HG02623 (cell line): ENCODE measurements at regions not wholly inside any gene's neighbourhood (a gene's known extent, or its start where the extent isn't known, plus 50 kb on each side); places are given as distances from the start of the nearest gene placed in this dataset.
"Not testable (repeated sequence)": the region's sequence is repeated elsewhere in the genome, so short reads cannot be mapped to it uniquely, and the experiment has no call there.

Experiments used
- ATAC-seq: cut with Tn5 transposase; IDR thresholded peaks from one replicate; pipeline ENCODE4 v1.9.1; 2021; ENCODE audit warnings: moderate library complexity; ENCODE audit not compliant: unreplicated experiment

DNA sequence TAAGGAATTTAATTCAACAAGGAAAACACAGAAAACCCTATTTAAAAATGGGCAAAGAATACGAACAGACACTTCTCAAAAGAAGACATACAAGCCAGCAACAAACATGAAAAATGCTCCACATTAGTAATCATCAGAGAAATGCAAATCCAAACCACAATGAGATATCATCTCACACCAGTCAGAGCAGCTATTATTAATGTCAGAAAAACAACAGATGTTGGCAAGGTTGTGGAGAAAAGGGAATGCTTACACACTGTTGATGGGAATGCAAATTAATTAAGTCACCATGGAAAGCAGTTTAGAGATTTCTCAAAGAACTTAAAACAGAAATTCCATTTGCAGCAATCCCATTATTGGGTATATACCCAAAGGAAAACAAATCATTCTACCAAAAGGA, 55.2 kb downstream of the GCC1 start:
- no peak for ATAC-seq

DNA sequence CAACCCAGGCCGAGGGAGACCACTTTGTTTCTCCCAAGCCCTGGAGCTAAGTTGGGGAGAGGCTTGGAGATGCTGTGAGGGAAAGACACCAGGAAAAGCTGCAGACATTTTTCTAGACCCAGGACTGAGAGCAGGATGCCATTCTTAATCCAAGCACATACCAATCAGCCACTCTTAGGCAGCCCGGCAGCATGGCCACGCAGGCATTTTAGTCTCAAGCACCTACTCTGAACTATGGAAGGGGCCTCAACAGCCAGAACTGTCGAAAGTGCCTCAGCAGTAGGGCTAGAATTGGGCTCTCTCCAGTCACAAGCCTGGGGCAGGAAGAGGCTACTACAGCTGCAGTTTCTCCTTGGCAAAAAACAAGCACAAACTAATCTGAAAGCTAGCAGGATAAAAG, 57.8 kb downstream of the GCC1 start:
- ATAC-seq, result no peak

DNA sequence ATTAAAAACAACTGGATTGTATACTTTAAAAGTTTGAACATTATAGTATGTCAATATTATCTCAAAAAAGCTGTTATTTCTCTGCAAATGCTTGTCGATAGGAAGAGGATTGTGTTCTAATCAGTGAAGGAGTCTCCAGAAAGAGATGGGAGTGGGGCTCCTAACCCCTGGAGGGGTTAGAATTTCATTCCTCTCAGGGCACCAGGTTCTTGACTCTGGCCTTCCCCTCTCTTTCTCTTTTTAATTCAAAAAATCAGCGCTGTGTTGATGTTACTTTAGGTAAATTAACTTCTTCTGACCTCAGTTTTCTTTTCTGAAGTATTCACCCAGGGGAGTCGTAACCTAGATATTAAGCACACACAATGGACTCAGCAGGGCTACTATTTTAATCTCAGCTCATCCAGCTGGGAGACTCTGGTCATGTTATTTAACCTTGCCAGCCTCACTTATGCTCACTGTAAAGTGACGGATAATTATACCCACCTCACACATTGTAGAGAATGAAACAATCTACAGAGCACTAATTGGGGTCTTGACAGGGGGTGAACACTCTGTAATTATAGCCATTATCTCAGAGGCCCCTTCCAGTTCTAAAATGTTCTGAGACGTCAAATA, 59.4 kb downstream of the GCC1 start:
- no peak for ATAC-seq

DNA sequence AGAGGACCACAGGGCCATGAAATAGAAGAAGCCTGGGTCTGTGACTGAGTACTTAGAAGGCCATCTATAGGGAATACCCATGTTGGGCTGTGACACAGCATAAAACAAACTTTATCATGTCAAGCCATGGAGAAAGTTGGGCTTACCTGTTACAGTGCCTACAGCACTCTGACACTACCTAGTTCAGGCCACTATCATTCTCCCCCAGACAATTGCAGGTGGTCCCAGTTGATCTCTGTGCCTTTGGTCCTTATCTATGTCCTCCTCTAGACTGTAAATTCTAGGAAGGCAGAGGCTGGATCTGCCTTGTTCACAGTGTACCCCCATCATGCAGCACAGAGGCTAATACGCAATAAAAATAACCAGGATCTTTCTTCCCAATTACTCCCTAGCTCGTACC, 69.1 kb downstream of the GCC1 start:
- no peak for ATAC-seq

DNA sequence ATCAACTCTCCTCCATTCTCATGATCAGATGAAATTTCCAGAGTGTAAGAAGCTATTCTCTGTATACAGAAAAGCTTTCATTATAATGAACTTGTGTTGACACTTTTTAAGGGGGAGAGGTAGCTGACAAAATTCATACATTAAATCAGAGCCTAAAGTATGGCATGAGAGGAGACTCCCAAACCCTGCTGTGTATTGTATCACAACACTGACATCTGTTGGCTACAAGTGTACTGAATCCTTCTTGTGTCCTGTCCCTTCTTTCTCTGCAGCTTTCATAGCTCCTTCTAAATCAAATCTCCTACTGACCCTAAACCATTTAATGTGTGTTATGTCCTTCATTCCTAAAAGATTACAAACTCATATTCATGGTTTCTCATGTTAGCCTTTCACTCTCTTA, 70.9 kb downstream of the GCC1 start:
- ATAC-seq, result no peak

- ATAC-seq, result no peak
Observed at GRCh38 chr7:127513311-127513710, 72.1 kb downstream of the GCC1 start.

DNA sequence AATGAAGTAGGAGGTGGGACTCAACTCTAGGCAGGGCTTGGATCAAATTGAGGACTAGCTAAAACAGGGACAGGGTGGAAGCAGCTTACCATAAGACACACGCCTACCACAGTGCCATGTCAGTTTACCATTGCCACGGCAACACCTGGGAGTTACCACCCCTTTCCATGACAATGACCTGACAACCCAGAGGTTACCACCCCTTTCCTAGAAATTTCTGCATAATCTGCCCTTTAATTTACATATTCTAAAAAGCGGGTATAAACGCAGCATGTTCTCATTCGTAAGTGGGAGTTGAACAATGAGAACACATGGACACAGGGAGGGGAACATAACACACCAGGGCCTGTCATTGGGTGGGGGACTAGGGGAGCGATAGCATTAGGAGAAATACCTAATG, 72.7 kb downstream of the GCC1 start:
- no peak for ATAC-seq

- no peak for ATAC-seq
Observed at GRCh38 chr7:127504715-127505114, 80.7 kb downstream of the GCC1 start.

- no peak for ATAC-seq
Observed at GRCh38 chr7:127501817-127502216, 83.6 kb downstream of the GCC1 start.

DNA sequence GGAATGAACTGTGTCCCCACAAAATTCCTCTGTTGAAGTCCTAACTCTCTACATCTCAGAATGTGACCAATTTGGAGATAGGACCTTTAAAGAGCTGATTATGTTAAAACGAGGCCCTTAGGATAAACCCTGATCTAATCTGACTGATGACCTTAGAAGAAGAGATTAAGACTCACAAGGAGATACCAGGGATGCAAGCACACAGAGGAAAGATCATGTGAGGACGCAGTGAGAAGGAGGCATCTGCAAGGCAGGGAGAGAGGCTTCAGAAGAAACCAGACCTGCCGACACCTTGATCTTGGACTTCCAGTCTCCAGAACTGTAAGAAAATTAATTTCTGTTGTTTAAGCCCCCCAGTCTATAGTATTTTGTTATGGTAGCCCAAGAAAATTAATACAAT, 94.9 kb upstream of the ZNF800 start:
- no peak for ATAC-seq

GRCh38 chr7:127486654-127487053, 94.1 kb upstream of the ZNF800 start:
- no peak for ATAC-seq

DNA sequence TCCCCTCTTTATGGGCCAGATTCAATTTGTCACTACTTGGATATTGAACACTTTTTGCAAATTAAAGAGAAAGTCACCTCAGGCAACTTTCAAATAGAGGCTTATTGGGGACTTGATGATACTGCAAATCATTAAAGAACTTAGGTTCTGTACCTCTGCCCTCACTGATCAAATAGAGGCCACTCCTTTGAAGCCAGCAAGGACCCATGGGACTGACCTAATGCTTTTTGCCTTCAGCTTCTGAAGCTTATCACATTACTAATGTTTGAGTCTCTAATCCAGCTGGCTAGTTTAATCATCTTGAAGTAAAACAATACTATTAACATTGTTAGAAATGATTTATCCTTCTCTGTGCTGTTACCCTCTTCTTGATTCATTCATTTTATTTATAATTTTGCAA, 93.0 kb upstream of the ZNF800 start:
- no peak for ATAC-seq

GRCh38 chr7:127484954-127485353, 92.4 kb upstream of the ZNF800 start:
- ATAC-seq, result no peak

DNA sequence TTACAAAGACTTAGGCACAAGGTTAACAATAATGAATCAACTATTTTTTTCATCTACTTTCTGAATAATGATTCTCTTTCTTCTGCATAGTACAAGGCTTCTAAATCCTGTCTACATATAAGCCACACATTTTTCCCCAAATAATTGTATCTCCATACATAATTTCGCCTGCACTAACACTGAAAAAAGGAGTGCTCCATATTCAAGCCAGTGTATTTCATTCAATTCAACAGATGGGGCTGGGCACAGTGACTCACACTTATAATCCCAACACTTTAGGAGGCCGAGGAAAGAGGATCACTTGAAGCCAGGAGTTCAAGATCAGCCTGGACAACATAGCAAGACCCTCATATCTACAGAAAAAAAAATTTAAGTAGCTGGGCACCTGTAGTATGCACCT, 86.0 kb upstream of the ZNF800 start:
- no peak for ATAC-seq

DNA sequence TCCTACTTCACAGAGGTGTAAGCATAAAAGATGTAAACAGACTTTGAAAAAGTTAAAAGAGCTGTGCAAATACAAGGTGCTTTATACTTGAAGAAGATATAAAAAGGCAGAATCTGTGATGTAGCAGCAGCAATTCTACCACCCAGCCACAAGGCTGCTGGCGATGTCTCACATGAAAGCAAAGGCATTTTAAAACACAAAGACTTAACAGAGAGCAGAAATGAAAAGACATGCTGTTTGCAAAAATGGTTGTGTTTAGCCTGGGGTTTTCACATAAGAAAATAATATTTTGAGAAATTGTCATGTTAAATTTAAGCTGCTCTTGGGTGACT, 85.5 kb upstream of the ZNF800 start:
- ATAC-seq, result no peak

DNA sequence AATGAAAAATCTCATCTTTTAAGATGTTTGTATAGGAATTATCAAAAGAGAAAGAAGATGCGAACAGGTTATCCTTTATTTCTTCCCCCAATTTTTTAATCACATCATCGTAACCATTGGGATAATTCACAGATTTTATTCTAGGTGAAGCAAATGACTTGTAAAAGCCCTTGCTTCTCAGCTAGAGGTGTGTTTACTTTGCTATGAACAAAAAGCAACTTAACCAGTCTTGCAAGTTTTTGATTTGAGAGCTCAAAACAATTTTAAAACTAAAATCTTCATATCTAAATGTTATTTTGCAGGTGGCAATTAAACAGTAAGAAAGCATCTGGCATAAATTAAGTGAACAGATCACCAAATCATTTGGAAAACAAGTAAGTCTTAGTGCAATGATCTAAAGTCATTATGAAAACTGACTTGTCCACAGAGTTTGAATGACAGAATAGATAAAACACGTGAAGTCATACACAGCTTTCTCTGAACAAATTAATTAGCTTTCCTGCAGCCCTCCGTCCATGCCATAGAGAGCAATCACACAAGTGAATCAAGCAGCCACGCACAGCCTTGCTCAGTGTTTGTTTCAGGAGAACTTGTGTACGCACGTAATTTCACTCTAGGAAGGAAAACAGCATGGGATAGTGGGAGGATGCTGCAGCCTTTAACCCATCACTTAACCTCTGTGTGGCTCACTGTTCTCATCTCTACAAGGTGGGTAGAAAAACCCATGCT, 85.0 kb upstream of the ZNF800 start:
- ATAC-seq, result no peak

- ATAC-seq, result no peak
Observed at GRCh38 chr7:127476618-127477017, 84.1 kb upstream of the ZNF800 start.

GRCh38 chr7:127474457-127474856, 81.9 kb upstream of the ZNF800 start:
- no peak for ATAC-seq

- ATAC-seq, result no peak
Observed at GRCh38 chr7:127473409-127473808, 80.9 kb upstream of the ZNF800 start.

DNA sequence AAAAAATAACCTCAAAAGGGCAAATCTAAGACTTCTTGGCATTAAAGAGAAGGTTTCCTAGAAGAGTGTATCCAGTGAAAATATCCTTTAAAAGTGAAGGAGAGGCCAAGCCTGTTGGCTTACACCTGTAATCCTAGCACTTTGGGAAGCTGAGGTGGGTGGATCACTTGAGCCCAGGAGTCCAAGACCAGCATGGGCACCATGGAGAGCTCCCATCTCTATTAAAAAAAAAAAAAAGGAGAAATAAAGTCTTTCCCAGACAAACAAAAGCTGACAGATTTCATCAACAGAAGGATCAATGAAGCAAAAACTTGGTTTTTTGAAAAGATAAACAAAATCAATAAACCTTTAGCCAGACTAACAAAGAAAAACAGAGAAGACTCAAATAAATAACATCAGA, 67.6 kb upstream of the ZNF800 start:
- no peak for ATAC-seq

GRCh38 chr7:127451258-127451657, 58.8 kb upstream of the ZNF800 start:
- ATAC-seq, result not testable (repeated sequence)

GRCh38 chr7:127448566-127448965, 56.1 kb upstream of the ZNF800 start:
- ATAC-seq, result no peak

DNA sequence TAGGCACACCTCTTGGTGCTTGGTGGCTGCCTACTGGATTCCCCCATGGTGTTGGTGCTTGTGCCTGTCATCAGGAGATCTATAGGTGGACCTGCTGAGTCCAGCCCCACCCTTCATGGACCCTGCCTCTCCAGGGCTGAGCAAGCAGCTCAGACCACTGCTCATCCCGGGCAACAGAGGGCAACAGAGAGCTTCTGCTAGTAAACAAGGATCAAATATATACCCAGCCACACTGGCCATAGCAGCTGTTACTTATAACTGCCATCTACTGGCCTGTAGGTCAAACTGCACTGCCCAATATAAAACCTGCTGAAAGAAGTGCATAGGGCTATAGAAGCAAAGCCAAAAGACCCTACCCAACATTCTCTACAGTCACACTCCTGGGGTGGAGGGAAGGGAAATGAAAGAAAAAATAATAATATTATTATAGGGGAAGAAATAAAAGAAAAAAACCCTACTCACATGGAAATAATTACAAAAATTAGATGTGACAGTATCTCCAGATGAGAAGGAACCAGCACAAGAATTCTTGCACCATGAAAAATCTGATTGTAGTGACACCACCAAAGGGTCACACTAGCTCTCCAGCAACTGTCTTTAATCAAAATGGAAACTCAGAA, 54.9 kb upstream of the ZNF800 start:
- ATAC-seq, result peak; percentile 100
